ENCODE measurements at regions not wholly inside any gene's neighbourhood (a gene's known extent, or its start where the extent isn't known, plus 50 kb on each side); places are given as distances from the start of the nearest gene placed in this dataset.
"Not testable (repeated sequence)": the region's sequence is repeated elsewhere in the genome, so short reads cannot be mapped to it uniquely, and the experiment has no call there.

- no peak for DNase-seq (ENCODE audit: low spot score)
These were observed 780.4 kb upstream of the SLITRK6 start for GRCh38 chr13:86579662-86580061.

GRCh38 chr13:86581706-86582105, 782.5 kb upstream of the SLITRK6 start:
- DNase-seq (ENCODE audit: low spot score), result no peak

DNA sequence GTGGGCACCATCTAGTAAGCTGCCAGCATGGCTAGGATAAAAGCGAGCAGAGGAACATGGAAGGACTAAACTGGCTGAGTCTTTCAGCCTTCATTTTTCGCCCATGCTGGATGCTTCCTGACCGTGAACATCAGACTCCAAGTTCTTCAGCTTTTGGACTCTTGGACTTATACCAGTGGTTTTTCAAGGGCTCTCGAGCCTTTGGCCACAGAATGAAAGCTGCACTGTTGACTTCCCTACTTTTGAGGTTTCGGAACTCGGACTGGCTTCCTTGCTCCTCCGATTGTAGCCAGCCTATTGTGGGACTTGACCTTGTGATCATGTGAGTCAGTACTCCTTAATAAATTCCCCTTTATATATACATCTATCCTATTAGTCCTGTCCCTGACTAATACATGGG, 785.1 kb upstream of the SLITRK6 start:
- no peak for DNase-seq (ENCODE audit: low spot score)

DNA sequence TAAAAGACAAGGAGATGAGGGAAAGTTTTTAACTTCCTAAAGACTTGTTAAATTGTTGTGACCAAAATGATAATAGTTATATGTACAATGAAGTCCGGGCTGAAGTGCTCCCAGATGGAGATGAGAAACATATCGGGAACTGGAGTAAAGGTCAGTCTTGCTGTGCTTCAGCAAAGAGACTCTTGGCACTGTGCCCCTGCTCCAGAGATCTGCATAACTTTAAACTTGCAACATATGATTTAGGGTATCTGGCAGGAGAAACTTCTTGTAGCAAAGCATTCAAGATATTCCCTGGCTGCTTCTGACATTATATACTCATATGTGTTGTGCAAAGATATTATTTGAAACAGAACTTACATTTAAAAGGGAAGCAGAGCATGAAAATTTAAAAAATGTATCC, 786.6 kb upstream of the SLITRK6 start:
- no peak for DNase-seq (ENCODE audit: low spot score)

DNA sequence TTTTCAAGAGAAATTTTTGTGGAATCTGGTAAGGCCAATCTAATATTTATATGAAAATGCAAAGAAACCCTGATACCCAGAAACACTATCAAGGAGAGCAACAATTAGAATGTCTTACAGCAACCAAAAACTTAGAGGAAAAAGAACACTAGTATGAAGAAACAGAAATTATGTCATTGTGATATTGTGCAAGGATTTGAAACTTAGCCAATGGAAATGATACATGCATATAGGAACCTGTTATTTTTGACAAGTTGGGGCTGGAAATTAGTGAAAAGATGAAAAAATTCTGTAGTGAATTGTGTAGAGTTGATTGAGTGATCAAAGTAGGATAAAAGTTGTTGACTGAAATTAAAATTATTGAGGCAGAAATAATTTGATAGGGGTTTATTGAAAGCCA, 792.6 kb upstream of the SLITRK6 start:
- no peak for DNase-seq (ENCODE audit: low spot score)

DNA sequence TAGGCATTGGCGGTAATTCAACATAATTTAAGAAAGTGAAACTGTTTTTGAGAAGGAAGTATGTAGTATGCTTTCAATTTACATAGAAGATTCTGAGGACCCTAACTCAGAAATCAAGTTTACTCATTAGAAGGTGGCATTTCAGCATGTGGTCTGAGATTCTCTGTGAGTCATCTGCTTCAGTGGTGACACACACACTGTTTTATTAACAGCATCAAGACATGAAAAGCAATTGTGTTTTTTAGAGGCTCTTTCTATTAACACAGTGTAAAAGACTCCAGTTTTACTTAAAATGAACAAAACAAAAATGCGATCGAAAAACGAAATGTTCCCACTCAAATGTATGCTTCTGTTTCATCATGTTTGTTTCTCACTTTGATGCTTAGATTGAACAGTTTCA, 802.1 kb upstream of the SLITRK6 start:
- no peak for DNase-seq (ENCODE audit: low spot score)

DNA sequence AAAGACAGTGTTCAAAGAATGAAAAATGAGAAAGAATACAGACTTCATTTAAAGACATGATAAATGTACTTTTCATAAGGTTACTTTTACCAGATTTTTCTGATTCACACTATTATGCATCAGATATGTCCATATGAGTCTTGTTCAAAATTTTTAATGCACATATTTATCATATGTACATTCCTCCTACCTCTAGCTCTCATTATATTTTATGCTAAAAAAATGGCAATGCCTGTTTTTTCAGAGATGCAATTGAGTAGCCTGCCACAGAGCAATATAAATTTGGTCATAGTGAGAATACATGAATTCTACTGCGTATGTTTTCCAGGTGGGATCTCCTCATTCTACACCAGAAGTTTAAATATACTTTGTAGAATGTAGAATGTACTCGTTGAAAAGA, 807.0 kb upstream of the SLITRK6 start:
- no peak for DNase-seq (ENCODE audit: low spot score)

GRCh38 chr13:86608701-86609100, 809.5 kb upstream of the SLITRK6 start:
- no peak for DNase-seq (ENCODE audit: low spot score)

DNA sequence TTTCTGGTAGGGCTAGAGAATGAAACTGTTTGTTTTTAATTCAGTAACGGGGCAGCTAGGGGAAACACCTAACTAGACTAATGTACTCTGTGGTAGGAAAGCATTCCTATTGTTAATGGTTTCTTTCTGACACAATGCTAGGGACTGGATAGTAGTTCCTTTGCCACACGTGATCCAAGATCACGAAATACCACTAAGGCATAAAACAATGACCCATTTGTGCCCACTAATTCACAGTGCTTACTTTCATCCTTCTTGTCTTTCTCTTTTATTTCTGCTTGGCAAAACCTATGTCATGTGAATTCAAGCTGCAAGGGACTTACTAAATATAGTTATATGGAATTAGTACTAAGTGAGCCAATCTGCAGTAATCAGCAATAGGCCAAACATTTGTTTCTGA, 834.1 kb upstream of the SLITRK6 start:
- no peak for DNase-seq (ENCODE audit: low spot score)

- not testable (repeated sequence) for DNase-seq (ENCODE audit: low spot score)
These were observed 852.0 kb upstream of the SLITRK6 start for GRCh38 chr13:86651171-86651570.

DNA sequence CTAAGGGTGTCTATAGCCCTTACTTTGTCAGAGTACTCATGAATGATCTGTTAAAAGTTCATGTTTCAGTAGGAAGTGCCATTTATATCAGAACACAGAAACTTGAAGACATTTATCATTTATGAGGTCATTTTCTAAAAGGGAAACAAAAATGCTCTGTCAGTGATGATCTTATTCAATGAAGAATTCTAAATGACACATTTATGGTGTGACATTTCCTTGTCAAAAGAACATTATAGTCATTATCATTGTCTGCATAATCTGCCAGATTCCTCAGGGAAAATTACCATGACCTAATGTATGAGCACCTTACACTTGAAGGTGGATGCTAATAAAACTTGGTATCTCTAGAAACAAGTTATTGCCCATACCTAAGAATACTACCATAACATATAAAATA, 853.8 kb upstream of the SLITRK6 start:
- no peak for DNase-seq (ENCODE audit: low spot score)

DNA sequence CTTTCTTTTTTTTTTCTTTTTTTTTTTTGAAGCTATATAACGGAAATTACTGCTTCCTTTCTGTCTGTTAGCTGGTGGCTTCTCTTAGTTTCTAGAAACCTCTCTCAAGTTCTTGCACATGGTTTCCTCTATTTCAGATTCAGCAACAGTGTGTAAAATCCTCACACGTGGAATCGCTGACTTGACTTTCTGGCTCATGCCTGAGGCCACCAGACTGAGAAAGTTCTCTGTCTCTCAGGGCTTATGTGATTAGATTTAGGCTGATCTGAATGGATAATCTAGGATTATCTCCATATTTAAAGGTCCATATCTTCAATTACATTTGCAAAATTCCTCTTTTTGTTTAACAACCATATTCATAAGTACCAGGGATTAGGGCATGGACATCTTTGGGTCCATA, 856.3 kb upstream of the SLITRK6 start:
- no peak for DNase-seq (ENCODE audit: low spot score)

- no peak for DNase-seq (ENCODE audit: low spot score)
These were observed 860.9 kb upstream of the SLITRK6 start for GRCh38 chr13:86660090-86660489.

GRCh38 chr13:86665842-86666241, 866.6 kb upstream of the SLITRK6 start:
- no peak for DNase-seq (ENCODE audit: low spot score)

GRCh38 chr13:86673931-86674431, 874.8 kb upstream of the SLITRK6 start:
- DNase-seq (ENCODE audit: low spot score), result no peak

- DNase-seq (ENCODE audit: low spot score), result no peak
These were observed 882.0 kb upstream of the SLITRK6 start for GRCh38 chr13:86681223-86681622.

DNA sequence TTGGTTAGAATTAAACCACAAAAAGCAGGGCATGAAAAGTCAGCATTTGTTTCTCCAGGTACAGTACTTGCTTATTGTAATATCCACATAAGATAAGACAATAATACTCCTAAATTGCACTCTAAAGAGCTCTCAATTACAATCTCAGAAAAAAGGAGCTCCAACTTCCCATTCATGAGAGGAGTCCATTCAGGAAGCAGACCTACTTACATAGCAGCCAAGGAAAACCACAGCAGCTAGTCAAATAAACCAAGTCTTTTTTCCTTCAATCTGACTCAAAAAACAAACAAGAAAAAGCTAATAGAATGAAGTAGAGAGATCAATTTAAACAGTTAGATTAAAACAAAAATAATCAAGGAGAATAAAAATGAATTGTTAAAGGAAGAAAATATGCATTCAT, 885.2 kb upstream of the SLITRK6 start:
- DNase-seq (ENCODE audit: low spot score), result no peak

GRCh38 chr13:86689911-86690310, 890.7 kb upstream of the SLITRK6 start:
- DNase-seq (ENCODE audit: low spot score), result no peak

- DNase-seq (ENCODE audit: low spot score), result no peak
These were observed 893.1 kb upstream of the SLITRK6 start for GRCh38 chr13:86692291-86692690.

GRCh38 chr13:86710013-86710412, 910.8 kb upstream of the SLITRK6 start:
- DNase-seq (ENCODE audit: low spot score), result no peak

GRCh38 chr13:86710896-86711295, 911.7 kb upstream of the SLITRK6 start:
- DNase-seq (ENCODE audit: low spot score), result no peak

GRCh38 chr13:86714495-86714894, 915.3 kb upstream of the SLITRK6 start:
- no peak for DNase-seq (ENCODE audit: low spot score)

GRCh38 chr13:86725105-86725504, 925.9 kb upstream of the SLITRK6 start:
- DNase-seq (ENCODE audit: low spot score), result no peak

- DNase-seq (ENCODE audit: low spot score), result no peak
These were observed 930.0 kb upstream of the SLITRK6 start for GRCh38 chr13:86729206-86729605.

- DNase-seq (ENCODE audit: low spot score), result no peak
These were observed 932.8 kb upstream of the SLITRK6 start for GRCh38 chr13:86731987-86732386.

All from HuH-7 (cell line).